Anterior cingulate cortex (tissue), 58 donors: ENCODE measurements at regions not wholly inside any gene's neighbourhood (a gene's known extent, or its start where the extent isn't known, plus 50 kb on each side); places are given as distances from the start of the nearest gene placed in this dataset.

Experiments
- DNase-seq, 58 donors: peaks; one replicate each; lab custom pipeline; 2025; lab: John Stamatoyannopoulos, UW

DNA sequence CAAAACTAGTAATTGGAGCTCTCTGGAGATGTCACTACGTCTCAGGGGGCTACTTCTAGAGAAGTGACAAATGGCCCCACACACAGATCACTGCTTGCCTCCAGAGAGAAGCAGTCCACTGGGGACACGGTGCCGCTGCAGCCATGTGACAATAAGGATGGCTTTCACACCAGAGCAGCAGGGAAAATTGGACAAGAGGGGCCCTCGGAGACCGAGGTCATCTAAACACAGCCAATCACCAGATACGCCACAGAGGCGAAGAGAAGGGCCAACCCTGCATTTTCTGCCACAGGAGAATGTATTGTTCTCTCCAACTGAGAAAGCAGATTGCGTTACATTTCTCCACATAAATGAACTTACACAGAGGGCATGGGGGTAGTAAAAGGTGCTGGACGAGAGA, 51.2 kb upstream of the TIAM1 start:
- peak in 29 of 58 donors; percentile 3 to 56 (median 23) for DNase-seq

- no peak for DNase-seq
These were observed 50.2 kb upstream of the TIAM1 start for GRCh38 chr21:31394309-31394708.
